Pancreas (tissue), 10 donors: ENCODE measurements at regions not wholly inside any gene's neighbourhood (a gene's known extent, or its start where the extent isn't known, plus 50 kb on each side); places are given as distances from the start of the nearest gene placed in this dataset.

Experiments
- ATAC-seq, 4 donors: fragments of 200-7000 bp; cut with Tn5 transposase; one replicate each; pipeline versions ENCODE4 v1.8.0 to v1.9.1; 2020; ENCODE audit warnings: mild to moderate bottlenecking in 4 of 4, moderate library complexity in 4 of 4
- DNase-seq, 6 donors: peaks; one replicate each; pipeline ENCODE4 v3.0.0-alpha.2; 2020
- FAIRE-seq: peaks from 2 replicates; lab custom pipeline; 2012; peaks lifted over from hg19 to GRCh38; lab: Jason Lieb, UNC
- H3K27ac ChIP-seq, 4 donors: fragments of 200-600 bp; sonication (generic); 1 replicate in 3 of 4; 2 replicates in 1 of 4; pipeline versions ENCODE4 v1.5.0 to v1.8.0; 2020
- H3K27me3 ChIP-seq, 4 donors: fragments of 200-600 bp; one replicate each; pipeline ENCODE4 v1.8.0; 2021
- H3K36me3 ChIP-seq, 3 donors: fragments of 200-600 bp; sonication (generic) in 1 of 3; one replicate each; pipeline versions ENCODE4 v1.5.0 to v1.8.0; 2020 to 2021
- H3K4me1 ChIP-seq, 3 donors: fragments of 200-600 bp; one replicate each; pipeline ENCODE4 v1.8.0; 2021
- H3K4me3 ChIP-seq, 4 donors: fragments of 200-600 bp; sonication (generic) in 2 of 4; one replicate each; pipeline versions ENCODE4 v1.5.0 to v1.8.0; 2020 to 2021
- H3K9me3 ChIP-seq, 4 donors: fragments of 200-600 bp; one replicate each; pipeline ENCODE4 v1.8.0; 2021
- CTCF ChIP-seq, 4 donors: fragments of 200-600 bp; sonication (generic) in 3 of 4; IDR thresholded peaks; one replicate each; pipeline versions ENCODE4 v1.5.0 to v1.8.0; 2021; ENCODE audit warnings: antibody characterized with exemption in 4 of 4
- WGBS, 2 donors: extraction: QIAGEN DNeasy Blood & Tissue Kit; methylation state at CpG; one replicate each; pipeline ENCODE4 v1.1.7; 2013; 5-methylcytosine and 5-hydroxymethylcytosine counted together
- intact Hi-C, 3 donors: fragments of 100-400 bp; cut with DNase I; formaldehyde crosslinking; loops; one replicate each; pipeline versions ENCODE4 v1.11.1 to v1.14.2; 2022
- donor health status: healthy with polysubstance abuse.
- donor health status: DM: no; HTN: no; CAD: no; lungs with moderate emphysema.
- donor health status: DM: no; HTN: no; CAD: no.
- donor health status: control.
- donor health status: control.
- donor health status: Bipolar disorder and iron deficiency.
- donor health status: DM: yes; HTN: yes; CAD: no.
- donor health status: DM: no; HTN: no; CAD: no.
- donor health status: DM: no; HTN: no; CAD: no.
- donor health status: DM: yes; HTN: yes; CAD: no.

GRCh38 chr4:38567457-38567856 lies 96.5 kb upstream of the KLF3 start:
- no peaks in the 10 kb centered on the region for H3K27me3 ChIP-seq
- no peak overlapping the region for H3K4me3 ChIP-seq
- H3K4me1 ChIP-seq: peaks cover 0 to 5% (median 0%) of the 10 kb centered on the region in 3 donors
- no peak overlapping the region for H3K27ac ChIP-seq
- WGBS, 2 donors: 88 to 90% methylated on average over 5 of the region's 5 CpGs
- H3K9me3 ChIP-seq: no peaks in the 10 kb centered on the region
- DNase-seq (no peak), ATAC-seq (no peak), FAIRE-seq (no peak)
- intact Hi-C loops: no loop called here
- no peaks in the 10 kb centered on the region for H3K36me3 ChIP-seq
- no peak for TF ChIP-seq CTCF (IDR thresholded peaks at IDR 0.05)

- WGBS, 2 donors: 91 to 93% methylated on average over 3 of the region's 3 CpGs
- DNase-seq (no peak), FAIRE-seq (no peak)
Observed at GRCh38 chr4:38568768-38569167, 95.2 kb upstream of the KLF3 start.

GRCh38 chr4:38570647-38571276 lies 93.2 kb upstream of the KLF3 start:
- Histone ChIP-seq H3K4me3 (no peak overlapping the region), H3K36me3 (no peaks in the 10 kb centered on the region), H3K27ac (no peak overlapping the region), H3K9me3 (no peaks in the 10 kb centered on the region), H3K4me1 (no peaks in the 10 kb centered on the region), H3K27me3 (no peaks in the 10 kb centered on the region)
- WGBS, 2 donors: 74 to 82% methylated on average over 5 of the region's 5 CpGs
- FAIRE-seq (no peak), DNase-seq (no peak), ATAC-seq (no peak)
- no peak for TF ChIP-seq CTCF (IDR thresholded peaks at IDR 0.05)
- intact Hi-C loops: no loop called here

More at GRCh38 chr4:38568768-38569167, 95.2 kb upstream of the KLF3 start:
- H3K4me1 ChIP-seq: no peaks in the 10 kb centered on the region
- no peaks in the 10 kb centered on the region for H3K27me3 ChIP-seq
- intact Hi-C loops: no loop called here
- H3K4me3 ChIP-seq: no peak overlapping the region
- no peak overlapping the region for H3K27ac ChIP-seq
- no peak for ATAC-seq
- no peaks in the 10 kb centered on the region for H3K36me3 ChIP-seq
- no peaks in the 10 kb centered on the region for H3K9me3 ChIP-seq
- TF ChIP-seq CTCF (IDR thresholded peaks at IDR 0.05): no peak

GRCh38 chr4:38572793-38573192 lies 91.2 kb upstream of the KLF3 start:
- no peak for TF ChIP-seq CTCF (IDR thresholded peaks at IDR 0.05)
- Histone ChIP-seq H3K4me1 (no peaks in the 10 kb centered on the region), H3K9me3 (no peaks in the 10 kb centered on the region), H3K36me3 (no peaks in the 10 kb centered on the region), H3K27me3 (no peaks in the 10 kb centered on the region), H3K27ac (no peak overlapping the region), H3K4me3 (no peak overlapping the region)
- intact Hi-C loops: no loop called here
- DNase-seq (no peak), FAIRE-seq (no peak), ATAC-seq (no peak)

- no peak overlapping the region for H3K27ac ChIP-seq
- no peaks in the 10 kb centered on the region for H3K36me3 ChIP-seq
- DNase-seq (no peak), FAIRE-seq (no peak), ATAC-seq (peak in 3 of 4 donors; percentile 57 to 82 (median 70))
- no peaks in the 10 kb centered on the region for H3K4me1 ChIP-seq
- no peaks in the 10 kb centered on the region for H3K9me3 ChIP-seq
- no peak for TF ChIP-seq CTCF (IDR thresholded peaks at IDR 0.05)
- H3K27me3 ChIP-seq: no peaks in the 10 kb centered on the region
- intact Hi-C loops: no loop called here
- 72 to 74% methylated on average over 17 of the region's 17 CpGs for WGBS, 2 donors
- H3K4me3 ChIP-seq: no peak overlapping the region
Observed at GRCh38 chr4:38574559-38575333, 89.3 kb upstream of the KLF3 start.
